D341Med (cell line): ENCODE measurements at regions not wholly inside any gene's neighbourhood (a gene's known extent, or its start where the extent isn't known, plus 50 kb on each side); places are given as distances from the start of the nearest gene placed in this dataset.
A peak's percentile ranks its signal among the peaks of the same experiment; 100 is the strongest.
"Not testable (repeated sequence)": the region's sequence is repeated elsewhere in the genome, so short reads cannot be mapped to it uniquely, and the experiment has no call there.

Experiments used
- DNase-seq: peaks from one replicate; pipeline ENCODE4 v3.0.0; 2012; ENCODE audit warnings: low spot score

GRCh38 chr15:70524470-70524869 lies 238.9 kb downstream of the UACA start:
- DNase-seq: no peak

GRCh38 chr15:70523616-70524015 lies 239.7 kb downstream of the UACA start:
- no peak for DNase-seq

- no peak for DNase-seq
Observed at GRCh38 chr15:70523192-70523591, 240.2 kb downstream of the UACA start.

- no peak for DNase-seq
Observed at GRCh38 chr15:70522323-70522966, 240.9 kb downstream of the UACA start.

GRCh38 chr15:70521576-70522322 lies 241.6 kb downstream of the UACA start:
- no peak for DNase-seq

- DNase-seq: no peak
Observed at GRCh38 chr15:70519616-70520015, 243.7 kb downstream of the UACA start.

GRCh38 chr15:70519004-70519365 lies 244.4 kb downstream of the UACA start:
- no peak for DNase-seq

GRCh38 chr15:70518201-70519003 lies 245.0 kb downstream of the UACA start:
- no peak for DNase-seq

- DNase-seq: no peak
Observed at GRCh38 chr15:70517194-70517590, 246.2 kb downstream of the UACA start.

- DNase-seq: no peak
Observed at GRCh38 chr15:70516408-70517193, 246.8 kb downstream of the UACA start.

GRCh38 chr15:70514251-70514650 lies 249.1 kb downstream of the UACA start:
- DNase-seq: no peak

GRCh38 chr15:70513819-70514218 lies 249.5 kb downstream of the UACA start:
- DNase-seq: no peak

- DNase-seq: peak; percentile 84
Observed at GRCh38 chr15:70512772-70513362, 250.5 kb downstream of the UACA start.

GRCh38 chr15:70511972-70512587 lies 251.3 kb downstream of the UACA start:
- not testable (repeated sequence) for DNase-seq

- no peak for DNase-seq
Observed at GRCh38 chr15:70510433-70510832, 252.9 kb downstream of the UACA start.

GRCh38 chr15:70509731-70510143 lies 253.6 kb downstream of the UACA start:
- DNase-seq: no peak

- DNase-seq: no peak
Observed at GRCh38 chr15:70509282-70509662, 254.1 kb downstream of the UACA start.

GRCh38 chr15:70508561-70509281 lies 254.6 kb downstream of the UACA start:
- DNase-seq: no peak

GRCh38 chr15:70507772-70508371 lies 255.5 kb downstream of the UACA start:
- DNase-seq: no peak
